Upper lobe of left lung (tissue), 6 donors: ENCODE measurements at regions not wholly inside any gene's neighbourhood (a gene's known extent, or its start where the extent isn't known, plus 50 kb on each side); places are given as distances from the start of the nearest gene placed in this dataset.

Source experiments
- ATAC-seq, 2 donors: fragments of 200-7000 bp; cut with Tn5 transposase; one replicate each; pipeline ENCODE4 v1.9.1; 2022; ENCODE audit warnings: mild to moderate bottlenecking in 2 of 2, moderate library complexity in 2 of 2; ENCODE audit not compliant: low FRiP score in 2 of 2
- DNase-seq, 2 donors: peaks; one replicate each; pipeline ENCODE4 v3.0.0-alpha.2; 2019 to 2020
- H3K27ac ChIP-seq, 4 donors: fragments of 200-600 bp; sonication (generic); one replicate each; pipeline ENCODE4 v1.5.1; 2016 to 2019
- H3K27me3 ChIP-seq, 4 donors: fragments of 200-600 bp; sonication (generic); one replicate each; pipeline ENCODE4 v1.5.1; 2017 to 2019
- H3K36me3 ChIP-seq, 4 donors: fragments of 200-600 bp; sonication (generic); one replicate each; pipeline ENCODE4 v1.5.1; 2016 to 2019
- H3K4me1 ChIP-seq, 4 donors: fragments of 200-600 bp; sonication (generic); one replicate each; pipeline ENCODE4 v1.5.1; 2018 to 2019
- H3K4me3 ChIP-seq, 4 donors: fragments of 200-600 bp; sonication (generic); one replicate each; pipeline ENCODE4 v1.5.1; 2017 to 2019; ENCODE audit warnings: mild to moderate bottlenecking in 2 of 4, moderate library complexity in 1 of 4
- H3K9me3 ChIP-seq, 4 donors: fragments of 200-600 bp; sonication (generic); one replicate each; pipeline ENCODE4 v1.5.1; 2018 to 2019
- CTCF ChIP-seq, 6 experiments: fragments of 450-650 bp in 4 of 6; fragments of 200-600 bp in 2 of 6; sonication (generic) in 2 of 6; IDR thresholded peaks; one replicate each; pipeline ENCODE4 v1.5.1; 2016 to 2019; ENCODE audit warnings: antibody characterized with exemption in 6 of 6
- EP300 ChIP-seq, 4 donors: sonication (generic); formaldehyde crosslinking; IDR thresholded peaks; one replicate each; pipeline ENCODE4 v1.5.1; 2017; ENCODE audit warnings: antibody characterized with exemption in 4 of 4, control low read depth in 2 of 4
- POLR2A ChIP-seq, 4 donors: fragments of 450-650 bp; IDR thresholded peaks; one replicate each; pipeline ENCODE4 v1.5.1; 2016 to 2017; ENCODE audit warnings: antibody characterized with exemption in 4 of 4, mild to moderate bottlenecking in 2 of 4
- POLR2AphosphoS5 ChIP-seq, 2 donors: sonication (generic); formaldehyde crosslinking; IDR thresholded peaks; one replicate each; pipeline ENCODE4 v1.5.1; 2017; ENCODE audit warnings: antibody characterized with exemption in 2 of 2
- WGBS, 2 donors: methylation state at CpG; one replicate each; pipeline ENCODE4 v1.1.5; 2017 to 2018; 5-methylcytosine and 5-hydroxymethylcytosine counted together
- donor health status: DM: no; HTN: no; CAD: no; lungs with moderate emphysema.
- donor health status: DM: no; HTN: yes; CAD: no; lungs with severe emphysema.

DNA sequence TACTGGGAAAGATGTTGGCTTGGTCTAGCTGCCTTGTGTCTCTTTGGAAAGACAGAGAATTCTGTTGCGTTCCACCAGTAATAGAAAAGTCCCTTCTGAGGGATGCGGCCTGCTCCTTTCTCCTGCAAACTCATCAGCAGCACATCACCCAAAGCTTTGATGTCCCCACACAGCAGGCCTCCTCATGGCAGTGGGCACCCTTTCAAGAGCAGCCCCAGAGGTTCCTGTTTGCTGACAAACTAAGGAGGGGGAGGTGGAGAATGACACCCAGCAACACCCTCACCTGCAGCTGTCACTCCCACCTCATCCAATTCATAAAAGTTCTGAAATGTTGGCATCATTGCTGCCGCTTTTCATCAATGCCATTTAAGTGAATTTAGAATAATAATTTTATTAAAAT is 556.6 kb downstream of the BCL11A start:
- no peaks in the 10 kb centered on the region for H3K36me3 ChIP-seq
- H3K27ac ChIP-seq = no peak overlapping the region
- WGBS, 2 donors = 60 to 92% methylated on average over 3 of the region's 3 CpGs

GRCh38 chr2:59993726-59994125 is 559.7 kb downstream of the BCL11A start:
- H3K27ac ChIP-seq = no peak overlapping the region
- no peak overlapping the region for H3K4me3 ChIP-seq
- H3K36me3 ChIP-seq = no peaks in the 10 kb centered on the region
- ATAC-seq = no peak
- no peaks in the 10 kb centered on the region for H3K9me3 ChIP-seq
- H3K27me3 ChIP-seq = no peaks in the 10 kb centered on the region
- TF ChIP-seq EP300 (IDR thresholded peaks at IDR 0.05) = no peak
- TF ChIP-seq CTCF (IDR thresholded peaks at IDR 0.05) = no peak
- TF ChIP-seq POLR2AphosphoS5 (IDR thresholded peaks at IDR 0.05) = no peak
- TF ChIP-seq POLR2A (IDR thresholded peaks at IDR 0.05) = no peak
- H3K4me1 ChIP-seq = no peaks in the 10 kb centered on the region
- no peak for DNase-seq
- WGBS, 2 donors = 66 to 76% methylated on average over 2 of the region's 2 CpGs

More for the DNA sequence above, 556.6 kb downstream of the BCL11A start:
- DNase-seq (no peak), ATAC-seq (no peak)
- Histone ChIP-seq H3K4me3 (no peak overlapping the region), H3K4me1 (no peaks in the 10 kb centered on the region), H3K9me3 (no peaks in the 10 kb centered on the region), H3K27me3 (no peaks in the 10 kb centered on the region)
- TF ChIP-seq POLR2AphosphoS5 (IDR thresholded peaks at IDR 0.05) = no peak

DNA sequence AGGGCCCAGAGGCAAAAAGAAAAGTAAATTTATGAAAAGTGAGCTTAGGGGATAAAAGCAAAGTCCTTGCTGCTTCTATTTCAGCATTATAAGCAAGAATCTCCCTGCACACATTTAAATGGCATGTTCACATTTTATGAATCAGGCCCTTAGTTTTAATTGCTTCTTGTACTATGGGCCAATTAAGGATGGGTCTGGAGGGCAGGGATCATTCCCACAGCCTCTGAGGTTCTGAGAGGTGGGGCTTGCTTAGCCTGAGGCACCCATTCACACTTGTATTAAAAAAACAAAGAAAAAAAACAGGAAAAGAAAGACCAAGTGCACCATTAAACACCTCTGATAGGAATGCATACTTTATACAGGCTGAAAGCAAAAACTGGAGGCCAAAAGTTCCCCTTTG is 565.1 kb downstream of the BCL11A start:
- H3K27ac ChIP-seq = no peak overlapping the region
- H3K27me3 ChIP-seq = no peaks in the 10 kb centered on the region
- DNase-seq (no peak), ATAC-seq (no peak)
- no peak overlapping the region for H3K4me3 ChIP-seq
- no peak for TF ChIP-seq POLR2AphosphoS5 (IDR thresholded peaks at IDR 0.05)
- no peak for TF ChIP-seq CTCF (IDR thresholded peaks at IDR 0.05)
- no peak for TF ChIP-seq POLR2A (IDR thresholded peaks at IDR 0.05)
- TF ChIP-seq EP300 (IDR thresholded peaks at IDR 0.05) = no peak
- no peaks in the 10 kb centered on the region for H3K9me3 ChIP-seq
- H3K4me1 ChIP-seq = no peaks in the 10 kb centered on the region
- no peaks in the 10 kb centered on the region for H3K36me3 ChIP-seq

DNA sequence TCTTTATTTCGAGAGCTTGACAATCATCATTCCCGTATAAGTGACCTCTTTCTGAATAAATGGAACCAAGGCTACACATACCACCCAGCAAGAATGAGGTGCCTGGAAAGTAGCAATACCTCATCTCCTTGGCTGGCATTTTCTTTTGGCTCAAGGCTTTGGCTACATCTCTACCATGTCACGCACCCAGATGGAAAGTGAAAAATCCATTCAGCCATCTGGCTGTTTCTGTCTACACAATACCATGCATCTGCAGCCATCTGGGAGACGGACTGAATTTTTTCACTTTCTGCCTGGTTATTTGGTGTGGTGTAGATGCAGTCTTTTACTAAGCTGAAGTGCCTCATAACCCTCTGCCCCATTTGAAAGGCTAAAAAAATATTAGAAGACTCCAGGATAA is 566.9 kb downstream of the BCL11A start:
- TF ChIP-seq EP300 (IDR thresholded peaks at IDR 0.05) (no peak), POLR2AphosphoS5 (IDR thresholded peaks at IDR 0.05) (no peak), CTCF (IDR thresholded peaks at IDR 0.05) (no peak), POLR2A (IDR thresholded peaks at IDR 0.05) (no peak)
- no peak overlapping the region for H3K4me3 ChIP-seq
- no peaks in the 10 kb centered on the region for H3K9me3 ChIP-seq
- no peak for ATAC-seq
- no peak overlapping the region for H3K27ac ChIP-seq
- DNase-seq = no peak
- H3K4me1 ChIP-seq = no peaks in the 10 kb centered on the region
- no peaks in the 10 kb centered on the region for H3K27me3 ChIP-seq
- H3K36me3 ChIP-seq = no peaks in the 10 kb centered on the region
- 84 to 91% methylated on average over 4 of the region's 4 CpGs for WGBS, 2 donors

DNA sequence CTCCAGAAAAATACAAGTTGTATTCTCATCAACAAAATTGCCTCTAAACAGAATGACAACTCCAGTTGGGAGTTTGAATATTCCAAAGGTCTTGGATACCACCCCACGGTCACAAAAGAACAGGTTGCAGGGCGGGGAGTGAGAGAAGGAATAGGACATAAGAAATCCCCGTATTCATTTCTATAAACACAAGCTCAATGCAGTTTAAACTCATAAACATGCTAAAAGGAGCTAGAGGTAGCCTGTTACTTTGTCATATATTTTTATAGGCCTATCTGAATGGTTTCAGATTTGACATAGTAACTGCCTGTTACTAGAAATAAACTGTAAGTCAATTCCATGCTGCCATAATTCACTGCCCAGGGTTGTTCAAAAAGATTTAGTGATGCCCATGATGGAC is 567.5 kb downstream of the BCL11A start:
- ATAC-seq = no peak
- Histone ChIP-seq H3K4me1 (no peaks in the 10 kb centered on the region), H3K27me3 (no peaks in the 10 kb centered on the region), H3K36me3 (no peaks in the 10 kb centered on the region), H3K9me3 (no peaks in the 10 kb centered on the region), H3K27ac (no peak overlapping the region), H3K4me3 (no peak overlapping the region)
- no peak for DNase-seq
- no peak for TF ChIP-seq POLR2AphosphoS5 (IDR thresholded peaks at IDR 0.05)
- no peak for TF ChIP-seq POLR2A (IDR thresholded peaks at IDR 0.05)
- no peak for TF ChIP-seq CTCF (IDR thresholded peaks at IDR 0.05)
- no peak for TF ChIP-seq EP300 (IDR thresholded peaks at IDR 0.05)
- WGBS, 2 donors = 84 to 90% methylated on average over 3 of the region's 3 CpGs
